HEK293T (cell line): ENCODE measurements at regions not wholly inside any gene's neighbourhood (a gene's known extent, or its start where the extent isn't known, plus 50 kb on each side); places are given as distances from the start of the nearest gene placed in this dataset.

Experiments
- BHLHE40 ChIP-seq: fragments of 450-650 bp; IDR thresholded peaks from 2 replicates; pipeline ENCODE4 v1.6.1; 2016; ENCODE audit warnings: mild to moderate bottlenecking, moderate library complexity, borderline replicate concordance
- FOXK2 ChIP-seq: fragments of 450-650 bp; IDR thresholded peaks from 2 replicates; pipeline ENCODE4 v1.6.1; 2016; ENCODE audit warnings: mild to moderate bottlenecking
- NFRKB ChIP-seq: fragments of 450-650 bp; IDR thresholded peaks from 2 replicates; pipeline ENCODE4 v1.6.1; 2016; ENCODE audit warnings: mild to moderate bottlenecking, moderate library complexity
- SP1 ChIP-seq: fragments of 450-650 bp; IDR thresholded peaks from 2 replicates; pipeline ENCODE4 v1.6.1; 2017
- SUZ12 ChIP-seq: fragments of 450-650 bp; IDR thresholded peaks from 2 replicates; pipeline ENCODE4 v1.6.1; 2016; ENCODE audit warnings: mild to moderate bottlenecking
- ZNF384 ChIP-seq: fragments of 450-650 bp; IDR thresholded peaks from 2 replicates; pipeline ENCODE4 v1.6.1; 2016
- TF ChIP-seq, protein P1 (sequence below): fragments of 450-650 bp; IDR thresholded peaks from 2 replicates; pipeline ENCODE4 v1.6.1; 2016

DNA sequence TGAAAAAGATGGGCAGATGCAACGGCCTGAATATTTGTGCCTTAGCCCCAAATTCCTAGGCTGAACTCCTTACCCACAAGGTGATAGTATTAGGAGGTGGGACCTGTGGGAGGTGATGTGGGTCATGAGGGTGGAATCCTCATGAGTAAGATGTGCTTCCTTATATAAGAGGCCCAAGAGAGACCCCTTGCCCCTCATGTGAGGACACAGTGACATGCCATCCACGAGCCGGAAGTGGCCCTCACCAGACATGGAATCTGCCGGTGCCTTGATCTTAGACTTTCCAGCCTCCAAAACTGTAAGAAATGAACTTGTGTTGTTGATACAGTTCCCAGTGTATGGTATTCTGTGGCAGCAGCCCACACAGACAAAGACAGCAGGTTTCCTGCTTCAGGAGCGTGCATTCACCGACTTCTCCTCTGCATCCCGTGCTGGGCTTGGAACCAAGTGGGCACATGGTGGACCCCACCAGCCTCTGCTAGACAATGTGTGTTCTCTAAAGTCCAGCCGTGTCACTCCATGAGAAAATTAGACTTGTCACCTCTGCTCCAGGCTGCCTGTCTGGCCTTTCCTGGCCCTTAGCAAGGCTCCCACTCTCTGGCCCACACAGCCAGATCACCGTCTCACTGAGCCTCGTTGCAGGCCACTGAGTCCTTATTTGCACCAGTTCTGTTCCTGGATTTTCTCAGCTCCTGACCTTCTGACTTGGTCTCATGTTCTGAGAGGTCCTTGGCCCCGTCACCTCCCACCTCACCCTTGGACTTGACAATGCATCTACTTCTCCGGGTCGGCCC lies 52.9 kb upstream of the CACUL1 start:
- TF ChIP-seq FOXK2 (no peak), ZNF384 (no peak), BHLHE40 (no peak), SP1 (no peak), SUZ12 (no peak), NFRKB (no peak)
- TF ChIP-seq, protein P1, sequence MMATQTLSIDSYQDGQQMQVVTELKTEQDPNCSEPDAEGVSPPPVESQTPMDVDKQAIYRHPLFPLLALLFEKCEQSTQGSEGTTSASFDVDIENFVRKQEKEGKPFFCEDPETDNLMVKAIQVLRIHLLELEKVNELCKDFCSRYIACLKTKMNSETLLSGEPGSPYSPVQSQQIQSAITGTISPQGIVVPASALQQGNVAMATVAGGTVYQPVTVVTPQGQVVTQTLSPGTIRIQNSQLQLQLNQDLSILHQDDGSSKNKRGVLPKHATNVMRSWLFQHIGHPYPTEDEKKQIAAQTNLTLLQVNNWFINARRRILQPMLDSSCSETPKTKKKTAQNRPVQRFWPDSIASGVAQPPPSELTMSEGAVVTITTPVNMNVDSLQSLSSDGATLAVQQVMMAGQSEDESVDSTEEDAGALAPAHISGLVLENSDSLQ: no peak
